T-helper 1 cell treated with Interleukin-12 subunit alpha and Interleukin-12 subunit beta and Interleukin-4 antibody, amounts not matched to agents 30 ng/mL and 1 ng/mL, for 36 hours (primary cell): ENCODE measurements at regions not wholly inside any gene's neighbourhood (a gene's known extent, or its start where the extent isn't known, plus 50 kb on each side); places are given as distances from the start of the nearest gene placed in this dataset.

Source experiments
- intact Hi-C: fragments of 100-400 bp; cut with micrococcal nuclease; formaldehyde crosslinking; loops from one replicate; pipeline ENCODE4 v1.15.1; 2024

- intact Hi-C loops, result no loop called here
Measured at GRCh38 chrX:9147726-9148125, 113.8 kb upstream of the FAM9B start.

- intact Hi-C loops, result no loop called here
Measured at GRCh38 chrX:9148615-9149399, 114.9 kb upstream of the FAM9B start.

- intact Hi-C loops, result no loop called here
Measured at GRCh38 chrX:9149501-9150245, 115.7 kb upstream of the FAM9B start.

- intact Hi-C loops, result no loop called here
Measured at GRCh38 chrX:9151772-9152307, 117.9 kb upstream of the FAM9B start.

- intact Hi-C loops, result no loop called here
Measured at GRCh38 chrX:9153300-9153699, 119.4 kb upstream of the FAM9B start.

- intact Hi-C loops, result no loop called here
Measured at GRCh38 chrX:9158611-9159010, 124.7 kb upstream of the FAM9B start.

- intact Hi-C loops, result loop anchor here (10.0 kb wide), 1 partner anchor 154 kb away; no protein-coding TSS in a partner anchor
Measured at GRCh38 chrX:9160698-9161329, 126.9 kb upstream of the FAM9B start.

GRCh38 chrX:9162698-9163097 is 128.8 kb upstream of the FAM9B start:
- intact Hi-C loops, result loop anchor here (10.0 kb wide), 1 partner anchor 152 kb away; no protein-coding TSS in a partner anchor

- intact Hi-C loops, result loop anchor here (10.0 kb wide), 1 partner anchor 152 kb away; no protein-coding TSS in a partner anchor
Measured at GRCh38 chrX:9163214-9163709, 129.3 kb upstream of the FAM9B start.

GRCh38 chrX:9164086-9164485 is 130.2 kb upstream of the FAM9B start:
- intact Hi-C loops, result loop anchor here (10.0 kb wide), 1 partner anchor 151 kb away; no protein-coding TSS in a partner anchor

- intact Hi-C loops, result loop anchor here (5.0 to 10.0 kb wide), 2 partner anchors 150 to 188 kb away; no protein-coding TSS in a partner anchor
Measured at GRCh38 chrX:9164533-9165426, 130.9 kb upstream of the FAM9B start.

- intact Hi-C loops, result loop anchor here (2.0 to 10.0 kb wide), 3 partner anchors 148 to 296 kb away; no protein-coding TSS in a partner anchor
Measured at GRCh38 chrX:9166584-9166944, 132.6 kb upstream of the FAM9B start.

GRCh38 chrX:9171841-9172463 is 138.0 kb upstream of the FAM9B start:
- intact Hi-C loops, result no loop called here

GRCh38 chrX:9172464-9172850 is 138.5 kb upstream of the FAM9B start:
- intact Hi-C loops, result no loop called here

GRCh38 chrX:9180623-9181022 is 146.7 kb upstream of the FAM9B start:
- intact Hi-C loops, result no loop called here

GRCh38 chrX:9182041-9182440 is 148.1 kb upstream of the FAM9B start:
- intact Hi-C loops, result no loop called here

- intact Hi-C loops, result no loop called here
Measured at GRCh38 chrX:9183481-9183880, 149.6 kb upstream of the FAM9B start.

GRCh38 chrX:9184211-9184610 is 150.3 kb upstream of the FAM9B start:
- intact Hi-C loops, result no loop called here

GRCh38 chrX:9188117-9188516 is 154.2 kb upstream of the FAM9B start:
- intact Hi-C loops, result no loop called here

- intact Hi-C loops, result no loop called here
Measured at GRCh38 chrX:9189286-9189685, 155.4 kb upstream of the FAM9B start.
